Left ventricle myocardium superior (tissue), 1 donor: ENCODE measurements at regions not wholly inside any gene's neighbourhood (a gene's known extent, or its start where the extent isn't known, plus 50 kb on each side); places are given as distances from the start of the nearest gene placed in this dataset.
"Not testable (repeated sequence)": the region's sequence is repeated elsewhere in the genome, so short reads cannot be mapped to it uniquely, and the experiment has no call there.

Source experiments
- ATAC-seq: fragments of 200-7000 bp; cut with Tn5 transposase; one replicate; pipeline ENCODE4 v1.9.1; 2020; ENCODE audit warnings: mild to moderate bottlenecking, moderate library complexity
- DNase-seq: peaks from one replicate; pipeline ENCODE4 v3.0.0-alpha.2; 2020
- intact Hi-C: fragments of 100-400 bp; cut with micrococcal nuclease; formaldehyde crosslinking; loops from one replicate; pipeline ENCODE4 v1.11.0; 2022
- donor health status: DM: no; HTN: yes; CAD: no; lungs with severe emphysema.

DNA sequence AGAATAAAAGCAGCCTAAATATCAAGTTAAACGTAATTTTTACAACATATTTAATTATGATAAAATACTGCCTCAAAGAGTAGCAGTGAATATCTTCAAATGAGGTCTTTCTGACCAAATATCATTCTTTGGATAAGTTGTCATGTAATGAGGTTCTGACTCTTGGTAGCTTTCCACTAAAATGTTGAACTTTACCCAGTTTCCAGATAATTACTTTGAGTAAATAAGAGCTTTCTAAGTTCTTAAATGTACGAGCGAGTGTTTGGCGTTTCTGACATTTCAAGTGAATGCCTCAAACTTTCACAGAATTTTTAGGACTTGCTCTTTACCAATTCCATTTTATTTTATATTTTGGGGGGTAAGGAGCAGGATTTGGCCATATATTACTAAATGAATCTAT, 1515.2 kb downstream of the FAM181B start:
- intact Hi-C loops, result no loop called here
- ATAC-seq (no peak), DNase-seq (no peak)

DNA sequence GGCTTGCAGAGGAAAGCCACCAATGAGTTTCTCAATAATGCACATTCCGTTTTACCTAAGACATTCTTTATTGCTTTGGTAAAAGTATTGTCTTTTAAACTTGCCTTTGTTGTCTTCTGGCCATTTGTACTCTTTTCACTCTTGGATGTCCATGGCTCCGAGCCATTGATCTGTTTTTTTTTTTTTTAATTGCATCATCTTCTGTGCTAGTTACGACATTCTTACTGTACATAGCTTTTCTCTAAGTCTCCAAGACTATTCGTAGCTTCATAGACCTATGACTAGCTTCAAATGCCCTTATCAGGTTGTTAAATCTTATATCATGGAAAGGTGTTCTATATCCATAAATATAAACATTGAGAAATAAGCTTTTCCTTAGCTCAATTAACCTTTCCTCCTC, 1522.6 kb downstream of the FAM181B start:
- intact Hi-C loops, result no loop called here

DNA sequence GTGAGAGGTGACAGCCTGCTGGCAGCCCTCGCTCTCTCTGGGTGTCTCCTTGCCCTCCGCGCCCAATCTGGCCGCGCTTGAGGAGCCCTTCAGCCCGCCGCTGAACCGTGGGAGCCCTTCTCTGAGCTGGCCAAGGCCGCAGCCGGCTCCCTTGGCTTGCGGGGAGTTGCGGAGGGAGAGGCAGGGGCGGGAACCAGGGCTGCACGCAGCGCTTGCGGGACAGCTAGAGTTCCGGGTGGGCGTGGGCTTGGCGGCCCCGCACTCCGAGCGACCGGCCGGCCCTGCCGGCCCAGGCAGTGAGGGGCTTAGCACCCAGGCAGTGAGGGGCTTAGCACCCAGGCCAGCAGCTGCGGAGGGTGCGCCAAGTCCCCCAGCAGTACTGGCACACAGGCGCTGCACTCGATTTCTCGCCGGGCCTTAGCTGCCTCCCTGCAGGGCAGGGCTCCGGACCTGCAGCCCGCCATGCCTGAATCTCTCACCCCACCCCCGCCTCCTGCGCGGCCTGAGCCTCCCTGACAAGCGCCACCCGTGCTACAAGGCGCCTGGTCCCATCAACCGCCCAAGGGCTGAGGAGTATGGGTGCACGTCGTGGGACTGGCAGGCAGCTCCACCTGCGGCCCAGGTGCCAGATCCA, 1526.1 kb downstream of the FAM181B start:
- intact Hi-C loops, result no loop called here
- ATAC-seq (no peak), DNase-seq (no peak)

More for the DNA sequence above, 1522.6 kb downstream of the FAM181B start:
- ATAC-seq (no peak), DNase-seq (no peak)

DNA sequence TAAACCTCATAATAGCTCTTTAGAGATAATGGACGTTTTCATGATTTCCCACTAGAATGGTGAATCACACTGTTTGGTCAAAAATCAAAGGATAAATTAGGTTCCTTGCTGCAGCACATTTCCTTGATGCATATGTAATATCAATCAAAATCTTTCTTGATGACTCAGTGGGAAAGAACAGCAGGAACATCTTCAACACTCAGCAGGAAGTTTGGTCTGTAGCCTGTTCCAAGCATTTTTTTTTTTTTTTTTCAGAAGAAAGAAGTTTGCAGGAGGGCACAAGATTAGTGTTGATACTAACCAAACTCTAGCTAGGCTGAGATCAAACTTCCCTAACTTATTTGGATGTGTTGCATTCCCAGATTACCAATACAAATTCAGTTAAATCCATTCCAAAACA, 1529.8 kb downstream of the FAM181B start:
- ATAC-seq (no peak), DNase-seq (no peak)
- intact Hi-C loops, result no loop called here

DNA sequence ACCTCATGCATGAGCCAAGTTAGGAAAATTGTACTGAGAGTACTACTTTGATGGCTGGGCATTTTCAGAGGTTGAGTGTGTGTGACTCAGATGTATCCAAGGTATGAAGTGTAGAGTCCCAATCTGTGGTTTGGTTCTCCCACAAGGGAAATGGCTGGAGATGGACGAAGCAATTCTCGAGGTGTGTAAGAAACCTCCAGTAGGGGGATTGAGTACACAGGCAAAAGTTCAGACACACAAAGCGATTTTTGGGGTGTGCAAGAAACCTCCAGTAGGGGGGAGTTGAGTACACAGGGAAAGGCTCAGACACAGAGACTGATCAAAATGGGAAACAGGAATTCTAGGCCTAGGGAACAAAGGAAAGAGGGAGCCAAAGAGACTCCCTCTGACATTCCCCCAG, 1536.3 kb downstream of the FAM181B start:
- ATAC-seq (no peak), DNase-seq (no peak)
- intact Hi-C loops, result no loop called here

DNA sequence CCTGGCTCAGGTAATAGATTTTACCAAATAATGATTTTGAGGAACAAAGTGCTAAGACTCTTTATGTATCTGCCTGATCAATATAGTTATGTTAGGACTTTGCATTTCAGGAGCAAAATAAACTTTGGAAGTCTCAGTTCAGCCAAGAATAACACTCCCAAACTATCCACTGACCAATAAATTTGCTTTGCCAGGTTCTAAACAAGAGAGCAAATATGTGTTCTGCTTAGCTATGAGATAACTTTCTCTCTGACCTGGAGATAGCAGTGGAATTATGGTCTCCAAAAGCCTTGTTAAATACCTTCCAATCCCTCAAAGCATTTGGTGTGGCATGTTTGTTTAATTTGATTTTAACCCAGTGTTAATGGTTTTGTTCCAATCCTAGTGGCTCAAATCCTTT, 1541.1 kb downstream of the FAM181B start:
- ATAC-seq (no peak), DNase-seq (no peak)
- intact Hi-C loops, result no loop called here

DNA sequence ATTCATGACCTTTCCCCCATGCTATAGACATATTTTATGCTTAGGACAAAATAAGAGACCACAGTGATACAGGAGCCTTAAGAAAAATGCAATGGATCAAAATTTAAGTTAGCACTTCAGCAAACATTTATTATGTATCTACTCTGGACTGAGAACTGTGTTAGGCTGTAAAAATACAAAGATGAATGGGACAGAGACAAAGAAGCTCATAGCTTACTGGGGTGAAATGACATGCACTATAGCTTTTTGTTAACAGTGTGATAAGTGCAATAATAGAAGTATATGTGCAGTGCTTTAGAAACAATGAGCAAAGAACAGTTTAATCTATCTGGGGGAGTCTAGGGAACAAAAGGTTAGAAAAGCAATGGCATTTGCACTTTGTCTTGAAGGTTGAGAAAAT, 1543.1 kb downstream of the FAM181B start:
- intact Hi-C loops, result no loop called here
- no peak for ATAC-seq
- DNase-seq, result no peak

DNA sequence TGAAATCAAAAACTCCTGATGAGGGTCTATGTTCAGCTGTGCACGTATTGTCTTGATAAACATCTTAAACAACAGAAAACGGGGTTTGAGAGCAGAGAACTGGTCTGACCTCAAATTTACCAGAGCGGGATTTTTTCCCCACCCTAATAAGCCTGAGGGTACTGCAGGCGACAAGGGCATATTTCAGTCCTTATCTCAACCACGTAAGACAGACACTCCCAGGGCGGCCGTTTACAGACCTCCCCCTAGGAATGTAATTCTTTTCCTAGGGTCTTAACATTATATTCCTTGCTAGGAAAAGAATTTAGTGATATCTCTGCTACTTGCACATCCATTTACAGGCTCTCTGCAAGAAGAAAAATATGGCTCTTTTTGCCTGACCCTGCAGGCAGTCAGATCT, 1546.6 kb downstream of the FAM181B start:
- ATAC-seq, DNase-seq, intact Hi-C loops: not testable (repeated sequence)

DNA sequence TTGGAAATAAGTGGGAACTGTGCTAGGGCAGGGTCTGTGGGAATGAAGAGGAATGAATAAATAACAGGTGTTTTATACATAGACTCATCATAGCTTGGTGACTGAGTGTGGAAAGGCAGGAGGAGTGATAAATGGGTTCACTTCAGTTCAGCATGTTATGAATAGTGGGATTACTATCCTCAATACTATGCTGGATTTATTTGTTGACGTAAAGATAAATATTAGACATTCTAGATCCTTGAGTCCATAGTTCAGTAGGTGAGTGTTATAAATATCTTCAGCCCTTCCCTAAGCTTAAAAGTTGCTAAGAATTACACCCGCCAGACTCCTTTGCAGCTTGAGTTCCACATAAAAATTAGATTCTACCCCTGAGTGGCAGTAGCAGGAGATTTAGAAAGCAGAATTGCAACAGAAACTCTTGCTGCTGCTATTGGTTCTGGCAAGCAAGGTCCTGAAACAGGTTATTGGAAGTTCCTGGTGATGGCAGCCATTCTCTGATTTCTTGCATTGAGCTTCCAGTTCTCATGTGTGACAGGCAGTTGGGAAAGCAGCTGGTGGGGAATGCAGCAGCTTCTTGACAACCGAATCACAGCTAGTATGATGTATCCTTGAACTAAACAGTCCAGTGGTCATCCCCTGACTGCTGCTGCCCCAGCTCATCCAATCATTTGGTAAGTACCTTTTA, 1558.9 kb downstream of the FAM181B start:
- intact Hi-C loops, result no loop called here
- no peak for ATAC-seq
- DNase-seq, result no peak

DNA sequence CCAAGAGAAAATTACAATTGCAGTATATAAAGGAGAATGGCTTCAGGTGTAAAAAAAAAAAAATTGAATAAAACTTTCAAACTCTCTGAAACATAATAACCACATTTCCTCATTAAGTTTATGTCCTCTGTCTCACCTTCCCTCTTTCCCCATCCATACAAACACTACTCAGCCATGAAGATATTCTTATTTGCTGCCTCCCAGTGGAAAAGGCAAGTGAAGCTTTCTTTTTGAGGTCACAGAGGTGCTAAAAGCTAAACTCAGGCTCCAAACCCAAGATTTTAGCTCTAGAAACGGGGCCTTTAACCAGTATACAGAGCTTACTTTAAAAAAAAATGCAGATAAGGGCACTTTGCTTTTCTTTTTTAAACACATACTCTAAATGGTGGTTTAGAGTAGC, 1568.5 kb downstream of the FAM181B start:
- intact Hi-C loops, result no loop called here
- no peak for ATAC-seq
- no peak for DNase-seq

DNA sequence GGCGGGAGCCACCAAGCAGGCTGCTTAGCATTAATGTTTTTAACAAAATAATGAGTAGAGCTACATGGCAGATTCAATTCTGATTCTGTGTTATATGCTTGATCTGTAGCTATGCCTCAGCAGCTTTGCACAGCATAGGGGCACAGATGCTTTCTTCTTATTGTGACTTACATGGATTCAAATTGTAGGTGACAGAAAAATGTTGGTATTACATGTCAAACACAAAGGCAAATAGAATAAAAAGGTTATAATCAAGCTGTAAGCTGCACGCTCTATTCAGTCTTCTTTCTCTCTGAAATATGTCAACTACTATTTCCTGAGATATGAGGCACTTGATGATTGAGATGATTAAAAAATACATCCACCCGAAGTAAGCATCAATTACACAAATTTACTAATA, 1573.8 kb downstream of the FAM181B start:
- no peak for ATAC-seq
- no peak for DNase-seq
- intact Hi-C loops, result no loop called here

DNA sequence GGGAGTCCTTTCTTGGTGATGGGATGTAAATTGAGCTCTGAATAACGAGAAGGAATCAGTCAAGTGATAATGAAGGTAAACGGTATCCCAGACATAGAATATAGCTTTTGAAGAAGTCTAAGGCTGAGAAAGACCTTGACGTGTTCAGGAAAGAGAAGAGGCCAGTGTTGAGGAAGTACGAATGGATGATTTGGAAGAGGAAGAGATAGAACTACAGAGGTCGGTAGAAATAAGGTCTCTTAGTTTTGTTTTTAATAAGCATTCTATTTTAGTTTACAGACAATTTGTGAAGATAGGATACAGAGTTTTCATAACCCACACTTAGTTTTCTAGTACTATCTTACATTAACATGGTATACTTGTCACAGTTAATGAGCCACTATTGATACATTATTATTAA, 1598.1 kb downstream of the FAM181B start:
- DNase-seq (no peak), ATAC-seq (no peak)
- intact Hi-C loops, result no loop called here

DNA sequence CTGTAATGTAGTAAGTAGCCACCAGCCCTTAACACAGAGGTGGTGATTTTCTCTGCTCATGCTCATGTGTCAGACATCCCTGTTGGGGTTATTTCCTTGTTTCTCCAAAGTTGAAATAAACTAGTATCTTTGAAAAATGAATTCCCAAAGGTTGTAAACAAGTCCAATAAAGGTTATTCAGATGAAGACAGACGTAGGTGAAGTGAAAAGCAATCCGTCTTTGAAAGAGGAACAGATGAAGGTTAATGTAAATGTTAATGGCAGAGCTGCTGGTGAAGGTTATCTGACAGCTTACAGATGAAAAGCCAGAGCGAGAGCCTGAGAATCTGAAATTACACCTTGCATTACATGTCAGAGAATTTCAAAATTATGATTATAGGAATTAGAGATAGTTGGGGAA, 1604.0 kb downstream of the FAM181B start:
- DNase-seq, result no peak
- intact Hi-C loops, result no loop called here
- ATAC-seq, result no peak

DNA sequence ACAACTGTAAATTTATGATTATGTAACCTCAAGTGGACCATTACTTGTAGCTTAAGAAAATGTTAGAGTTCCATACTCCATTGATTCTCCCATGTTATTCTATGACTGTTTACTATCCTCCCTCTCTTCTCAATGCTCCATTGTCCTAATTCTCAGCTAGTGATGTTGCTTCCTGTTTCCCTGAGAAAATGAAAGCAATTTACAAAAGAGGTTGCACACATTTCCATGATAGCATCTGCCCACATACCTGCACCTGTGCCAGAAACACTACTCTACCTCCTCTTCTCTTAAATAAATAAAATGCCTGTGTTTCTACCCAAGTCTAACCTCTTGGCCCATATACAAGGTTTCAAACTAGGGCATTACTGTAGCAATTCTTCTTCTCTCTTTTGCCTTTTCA, 1620.9 kb downstream of the FAM181B start:
- intact Hi-C loops, result no loop called here

DNA sequence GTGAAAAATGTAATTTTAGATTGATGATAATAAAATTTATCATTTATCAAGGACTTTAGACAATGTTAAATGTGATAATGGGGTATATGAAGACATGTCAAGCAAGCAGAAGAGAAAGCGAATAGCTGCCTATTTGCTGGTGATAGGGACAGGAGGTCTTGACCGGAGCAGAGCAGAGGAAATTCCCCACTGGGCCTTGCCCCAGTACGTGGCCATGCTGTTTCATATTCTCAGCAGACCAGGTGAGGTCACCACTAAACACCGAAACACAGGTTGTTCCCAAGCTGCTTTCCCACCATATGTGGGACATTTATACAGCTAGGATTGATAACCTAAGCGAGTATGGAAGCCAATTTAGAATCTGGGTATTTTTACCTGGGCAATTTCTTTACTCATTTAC, 1629.6 kb downstream of the FAM181B start:
- intact Hi-C loops, result no loop called here
- DNase-seq (no peak), ATAC-seq (no peak)

More for the DNA sequence above, 1620.9 kb downstream of the FAM181B start:
- ATAC-seq (no peak), DNase-seq (no peak)

DNA sequence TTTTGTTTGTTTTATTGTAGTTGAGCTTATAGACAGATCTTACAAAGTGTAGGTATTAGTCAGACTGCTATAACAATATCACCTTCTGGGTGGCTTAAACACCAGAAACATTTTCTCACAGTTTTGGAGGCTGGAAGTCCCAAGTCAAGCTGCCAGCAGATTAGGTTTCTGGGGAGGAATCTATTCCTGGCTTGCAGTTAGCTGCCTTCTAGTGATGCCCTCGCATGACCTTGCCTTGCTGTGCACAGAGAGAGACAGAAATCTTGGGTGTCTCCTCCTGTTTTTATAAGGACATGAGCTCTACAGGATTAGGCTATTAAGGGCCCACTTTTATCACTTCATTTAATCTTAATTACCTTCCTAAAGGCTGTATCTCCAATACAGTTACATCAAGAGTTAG, 1635.2 kb downstream of the FAM181B start:
- no peak for DNase-seq

DNA sequence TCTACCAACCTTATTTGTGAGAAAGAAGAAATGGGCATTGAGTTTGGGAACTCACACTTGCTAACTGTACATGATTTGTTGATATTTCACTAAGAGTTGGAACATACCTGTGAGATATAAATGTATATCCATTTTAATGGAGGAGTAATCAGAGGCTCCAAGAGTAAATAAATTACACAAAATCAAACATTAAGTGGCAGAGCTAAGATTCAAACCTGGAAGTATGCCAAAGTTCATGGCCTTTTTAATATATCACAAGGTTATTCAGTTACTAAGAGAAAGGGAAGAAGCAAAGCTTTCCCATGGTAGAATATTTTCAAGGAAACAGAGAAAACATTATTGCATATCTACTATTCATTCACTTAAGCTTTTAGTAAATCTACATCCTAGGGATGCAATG, 1641.1 kb downstream of the FAM181B start:
- ATAC-seq, result no peak
- intact Hi-C loops, result no loop called here
- no peak for DNase-seq

More for the DNA sequence above, 1635.2 kb downstream of the FAM181B start:
- peak; percentile 65 for ATAC-seq
- intact Hi-C loops, result no loop called here

DNA sequence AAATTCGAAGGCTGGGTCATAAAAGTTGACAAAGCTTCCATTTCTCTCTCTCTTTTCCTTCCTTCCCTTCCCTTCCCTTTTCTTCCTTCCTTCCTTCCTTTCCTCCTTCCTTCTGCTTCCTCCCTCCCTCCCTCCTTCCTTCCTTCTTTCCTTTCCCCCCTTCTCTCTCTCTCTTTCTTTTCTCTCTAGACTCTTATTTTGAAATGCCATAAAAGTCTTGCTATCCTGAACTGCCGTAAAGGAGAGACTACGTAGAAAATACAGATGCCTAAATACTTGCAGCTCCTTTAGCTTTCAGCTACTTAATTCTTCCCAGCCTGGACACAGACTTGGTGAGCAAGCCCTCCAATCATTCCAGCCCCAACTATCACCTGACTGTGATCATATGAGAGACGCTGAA, 1644.4 kb downstream of the FAM181B start:
- no peak for DNase-seq
- intact Hi-C loops, result no loop called here

DNA sequence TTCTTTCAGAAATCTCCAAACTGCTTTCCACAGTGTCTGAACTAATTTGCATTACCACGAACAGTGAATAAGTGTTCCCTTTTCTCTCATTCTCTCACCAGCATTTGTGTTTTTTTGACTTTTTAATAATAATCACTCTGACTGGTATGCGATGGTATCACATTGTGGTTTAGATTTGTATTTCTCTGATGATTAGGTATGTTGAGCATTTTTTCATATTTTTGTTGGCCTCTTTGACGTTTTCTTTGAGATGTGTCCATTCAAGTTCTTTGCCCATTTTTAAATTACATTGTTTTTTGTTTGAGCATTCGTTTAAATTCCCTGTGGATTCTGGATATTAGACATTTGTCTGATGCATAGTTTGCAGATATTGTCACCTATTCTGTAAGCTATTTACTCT, 1639.6 kb upstream of the TENM4 start:
- intact Hi-C loops, result no loop called here
- ATAC-seq (no peak), DNase-seq (no peak)

More for the DNA sequence above, 1644.4 kb downstream of the FAM181B start:
- no peak for ATAC-seq

DNA sequence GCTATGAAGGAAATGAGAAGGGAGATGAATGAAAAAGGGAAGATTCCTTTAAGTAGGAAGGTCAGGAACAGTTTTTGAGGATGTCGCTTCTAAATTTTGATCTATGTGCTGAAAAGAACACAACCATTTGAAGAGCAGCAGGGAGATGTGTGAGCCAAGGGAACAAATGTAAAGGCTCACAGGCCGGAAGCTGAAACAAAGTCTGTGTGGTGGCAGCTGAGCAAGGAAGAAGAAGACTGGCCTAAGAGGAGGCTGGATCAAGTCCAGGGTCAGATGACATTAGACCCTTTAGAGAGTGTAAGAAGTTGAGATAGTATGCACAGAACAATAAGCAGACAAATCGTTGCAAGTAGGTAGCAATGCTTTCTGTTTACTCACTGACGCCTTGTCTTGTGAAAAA, 1631.4 kb upstream of the TENM4 start:
- ATAC-seq, result peak; percentile 23
- intact Hi-C loops, result no loop called here

DNA sequence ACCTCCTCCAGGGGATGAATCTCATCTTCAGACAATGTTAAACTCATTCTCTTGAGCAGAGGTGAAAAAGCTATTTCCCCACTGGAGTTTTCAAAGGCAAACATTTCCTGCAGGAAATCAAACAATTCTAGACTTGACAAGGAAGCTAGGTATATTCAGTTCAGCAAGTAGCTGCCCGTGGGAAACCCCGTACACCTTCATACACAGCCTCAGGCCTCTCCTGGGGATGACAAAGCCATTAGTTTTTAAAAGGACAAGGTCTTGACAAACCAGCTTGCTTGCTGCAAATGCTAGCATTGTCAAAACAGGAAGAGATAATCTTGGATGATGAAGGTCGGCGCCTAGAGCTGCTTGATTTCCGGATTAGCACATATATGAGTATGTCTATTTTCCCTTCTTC, 1630.8 kb upstream of the TENM4 start:
- DNase-seq (no peak), ATAC-seq (no peak)
- intact Hi-C loops, result no loop called here

More for the DNA sequence above, 1631.4 kb upstream of the TENM4 start:
- no peak for DNase-seq
